ENCODE measurements at regions not wholly inside any gene's neighbourhood (a gene's known extent, or its start where the extent isn't known, plus 50 kb on each side); places are given as distances from the start of the nearest gene placed in this dataset.

DNA sequence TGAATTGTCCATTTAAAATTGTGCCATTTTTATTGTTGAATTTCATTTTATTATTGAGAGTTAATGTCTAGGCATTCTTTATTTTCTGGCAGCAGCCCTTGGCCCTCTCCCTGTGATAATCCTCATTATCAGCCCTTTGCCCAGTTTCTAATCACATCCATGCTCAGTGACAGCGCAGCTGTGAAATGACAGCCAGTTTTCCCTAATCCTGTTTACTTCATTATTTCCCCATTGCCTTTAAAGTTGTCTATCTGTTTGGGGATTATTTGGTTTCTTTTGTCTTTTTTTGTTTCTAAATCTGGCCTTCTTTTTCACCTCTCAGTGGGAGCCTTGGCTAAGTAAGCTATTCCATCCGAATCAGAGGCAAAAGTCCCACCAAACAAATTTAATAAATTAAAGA lies 476.9 kb downstream of the SLC6A15 start:
- H3K4me3 ChIP-seq (ENCODE audit: low read depth, low read length): no peak overlapping the region
- DNase-seq (ENCODE audit: low read depth): no peak
- TF ChIP-seq CTCF (IDR thresholded peaks at IDR 0.05; ENCODE audit: low read depth, low read length, missing control alignments): no peak

DNA sequence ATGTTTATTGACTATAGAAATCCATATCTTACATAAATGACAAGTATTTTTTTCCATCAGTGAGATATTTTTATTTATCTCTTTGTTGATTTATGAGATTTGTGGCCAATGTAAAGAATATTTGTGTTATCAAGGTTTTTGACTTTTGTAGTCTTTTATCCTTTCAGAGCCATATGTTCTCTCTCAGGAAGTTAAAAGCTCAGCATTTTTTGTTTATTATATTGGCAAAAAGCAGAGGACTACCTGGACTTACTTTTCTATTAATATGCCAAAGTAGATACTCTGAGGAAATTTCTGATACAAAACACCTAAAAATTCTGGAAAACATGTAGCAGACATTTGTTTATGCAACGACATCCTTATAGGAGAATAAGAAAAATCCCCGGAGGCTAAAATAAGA lies 490.3 kb downstream of the SLC6A15 start:
- H3K4me3 ChIP-seq (ENCODE audit: low read depth, low read length): no peak overlapping the region
- no peak for TF ChIP-seq CTCF (IDR thresholded peaks at IDR 0.05; ENCODE audit: low read depth, low read length, missing control alignments)
- no peak for DNase-seq (ENCODE audit: low read depth)

GRCh38 chr12:84421103-84421502 lies 491.5 kb downstream of the SLC6A15 start:
- no peak overlapping the region for H3K4me3 ChIP-seq (ENCODE audit: low read depth, low read length)
- DNase-seq (ENCODE audit: low read depth): no peak
- TF ChIP-seq CTCF (IDR thresholded peaks at IDR 0.05; ENCODE audit: low read depth, low read length, missing control alignments): no peak

DNA sequence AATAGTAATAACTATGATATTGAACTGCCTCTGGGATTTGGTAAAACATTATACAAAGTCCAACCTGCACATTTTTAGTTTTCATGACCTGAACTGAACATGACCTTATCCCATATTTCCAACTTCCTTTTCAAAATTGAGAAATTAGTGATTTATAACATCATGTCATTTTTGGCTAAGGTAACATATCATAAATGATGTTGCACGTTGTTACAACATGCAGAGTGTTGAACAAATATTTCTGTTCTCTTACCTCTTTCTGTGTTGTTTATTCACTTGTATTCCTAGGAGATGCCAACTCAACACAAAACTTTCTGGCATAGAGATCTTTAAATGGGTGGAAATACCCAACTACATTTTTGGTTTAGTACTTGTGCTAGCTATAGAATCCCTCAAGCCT lies 496.0 kb downstream of the SLC6A15 start:
- no peak for TF ChIP-seq CTCF (IDR thresholded peaks at IDR 0.05; ENCODE audit: low read depth, low read length, missing control alignments)
- H3K4me3 ChIP-seq (ENCODE audit: low read depth, low read length): no peak overlapping the region

GRCh38 chr12:84415946-84416345 lies 496.7 kb downstream of the SLC6A15 start:
- no peak for DNase-seq (ENCODE audit: low read depth)
- no peak overlapping the region for H3K4me3 ChIP-seq (ENCODE audit: low read depth, low read length)
- no peak for TF ChIP-seq CTCF (IDR thresholded peaks at IDR 0.05; ENCODE audit: low read depth, low read length, missing control alignments)

More for the DNA sequence above, 496.0 kb downstream of the SLC6A15 start:
- no peak for DNase-seq (ENCODE audit: low read depth)

GRCh38 chr12:84413656-84414055 lies 498.9 kb downstream of the SLC6A15 start:
- no peak for TF ChIP-seq CTCF (IDR thresholded peaks at IDR 0.05; ENCODE audit: low read depth, low read length, missing control alignments)
- no peak for DNase-seq (ENCODE audit: low read depth)
- H3K4me3 ChIP-seq (ENCODE audit: low read depth, low read length): no peak overlapping the region

DNA sequence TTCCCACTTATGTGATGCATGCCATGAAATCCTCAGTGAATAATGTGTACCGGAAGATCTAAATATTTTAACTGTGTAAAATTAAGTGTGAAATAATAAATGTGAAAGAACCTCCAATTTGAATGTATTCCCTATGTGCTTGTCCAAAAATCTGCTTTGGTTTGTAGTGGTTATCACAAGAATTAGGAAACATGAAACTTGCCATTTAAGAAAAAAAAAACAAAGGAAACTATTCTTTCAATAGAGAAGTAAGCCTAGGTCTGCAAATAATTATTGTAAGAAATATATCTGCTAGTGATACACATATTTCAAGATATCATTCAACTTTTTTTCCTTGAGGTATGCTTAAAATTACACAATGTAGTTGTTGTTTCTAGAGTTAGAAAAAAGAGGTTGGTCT lies 500.4 kb downstream of the SLC6A15 start:
- DNase-seq (ENCODE audit: low read depth): no peak
- H3K4me3 ChIP-seq (ENCODE audit: low read depth, low read length): no peak overlapping the region
- no peak for TF ChIP-seq CTCF (IDR thresholded peaks at IDR 0.05; ENCODE audit: low read depth, low read length, missing control alignments)
